HG03575 (cell line): ENCODE measurements at regions not wholly inside any gene's neighbourhood (a gene's known extent, or its start where the extent isn't known, plus 50 kb on each side); places are given as distances from the start of the nearest gene placed in this dataset.
"Not testable (repeated sequence)": the region's sequence is repeated elsewhere in the genome, so short reads cannot be mapped to it uniquely, and the experiment has no call there.

Experiments used
- ATAC-seq: cut with Tn5 transposase; IDR thresholded peaks from one replicate; pipeline ENCODE4 v1.9.1; 2021; ENCODE audit not compliant: unreplicated experiment, insufficient number of reproducible peaks, low FRiP score; ENCODE audit errors: extremely low read depth

- no peak for ATAC-seq
These were observed 260.3 kb upstream of the TCERG1L start for GRCh38 chr10:131571865-131572264.

GRCh38 chr10:131573256-131573655, 261.7 kb upstream of the TCERG1L start:
- no peak for ATAC-seq

GRCh38 chr10:131573707-131574106, 262.2 kb upstream of the TCERG1L start:
- ATAC-seq = no peak

GRCh38 chr10:131574363-131574706, 262.8 kb upstream of the TCERG1L start:
- no peak for ATAC-seq

- no peak for ATAC-seq
These were observed 263.3 kb upstream of the TCERG1L start for GRCh38 chr10:131574707-131575430.

GRCh38 chr10:131575877-131576276, 264.4 kb upstream of the TCERG1L start:
- ATAC-seq = no peak

GRCh38 chr10:131576341-131577177, 265.0 kb upstream of the TCERG1L start:
- no peak for ATAC-seq

- no peak for ATAC-seq
These were observed 265.6 kb upstream of the TCERG1L start for GRCh38 chr10:131577178-131577555.

- no peak for ATAC-seq
These were observed 266.4 kb upstream of the TCERG1L start for GRCh38 chr10:131577786-131578471.

- no peak for ATAC-seq
These were observed 267.0 kb upstream of the TCERG1L start for GRCh38 chr10:131578472-131578970.

GRCh38 chr10:131579251-131580071, 267.9 kb upstream of the TCERG1L start:
- ATAC-seq = no peak

GRCh38 chr10:131580076-131580652, 268.6 kb upstream of the TCERG1L start:
- ATAC-seq = no peak

- no peak for ATAC-seq
These were observed 269.2 kb upstream of the TCERG1L start for GRCh38 chr10:131580674-131581073.

- not testable (repeated sequence) for ATAC-seq
These were observed 270.0 kb upstream of the TCERG1L start for GRCh38 chr10:131581547-131581946.

GRCh38 chr10:131584287-131584686, 272.8 kb upstream of the TCERG1L start:
- ATAC-seq = no peak

- no peak for ATAC-seq
These were observed 274.2 kb upstream of the TCERG1L start for GRCh38 chr10:131585761-131586160.

- ATAC-seq = no peak
These were observed 275.4 kb upstream of the TCERG1L start for GRCh38 chr10:131586958-131587357.

GRCh38 chr10:131587976-131588680, 276.6 kb upstream of the TCERG1L start:
- ATAC-seq = no peak
